Fibroblast of lung (primary cell): ENCODE measurements at regions not wholly inside any gene's neighbourhood (a gene's known extent, or its start where the extent isn't known, plus 50 kb on each side); places are given as distances from the start of the nearest gene placed in this dataset.

Experiments
- DNase-seq, 2 donors: peaks; one replicate each; pipeline versions ENCODE4 v3.0.0 to v3.0.0-alpha.2; 2010; ENCODE audit warnings: low read depth in 2 of 2
- H2AFZ ChIP-seq: 2 replicates; pipeline ENCODE4 v1.5.1; 2012; ENCODE audit warnings: low read length, control low read depth, inconsistent platforms
- H3K27ac ChIP-seq: 2 replicates; pipeline ENCODE4 v1.5.1; 2011; ENCODE audit warnings: low read length, control low read depth; ENCODE audit not compliant: insufficient read depth
- H3K27me3 ChIP-seq: 2 replicates; pipeline ENCODE4 v1.5.1; 2011; ENCODE audit warnings: mild to moderate bottlenecking, low read length; ENCODE audit not compliant: control insufficient read depth, insufficient read depth
- H3K36me3 ChIP-seq: 2 replicates; pipeline ENCODE4 v1.5.1; 2011; ENCODE audit warnings: low read length; ENCODE audit not compliant: control insufficient read depth, insufficient read depth
- H3K4me1 ChIP-seq: 2 replicates; pipeline ENCODE4 v1.5.1; 2011; ENCODE audit warnings: low read length; ENCODE audit not compliant: control insufficient read depth, insufficient read depth; ENCODE audit errors: extremely low read depth
- H3K4me2 ChIP-seq: 2 replicates; pipeline ENCODE4 v1.5.1; 2011; ENCODE audit warnings: low read length, control low read depth; ENCODE audit not compliant: insufficient read depth; ENCODE audit errors: extremely low read depth
- H3K4me3 ChIP-seq, 4 experiments: fragments of 200-600 bp in 1 of 4; sonication (generic) in 1 of 4; replicated peaks in 1 of 4; 2 replicates each; pipeline ENCODE4 v1.5.1; 2011 to 2016; ENCODE audit warnings: low read length in 4 of 4, low read depth in 3 of 4, mild to moderate bottlenecking in 3 of 4, control low read depth in 2 of 4, inconsistent platforms in 1 of 4, mixed read lengths in 1 of 4; ENCODE audit not compliant: insufficient read depth in 1 of 4; ENCODE audit errors: control extremely low read depth in 1 of 4
- H3K79me2 ChIP-seq: 2 replicates; pipeline ENCODE4 v1.5.1; 2012; ENCODE audit warnings: mild to moderate bottlenecking, low read length, inconsistent platforms; ENCODE audit not compliant: control insufficient read depth, insufficient read depth
- H3K9ac ChIP-seq: 2 replicates; pipeline ENCODE4 v1.5.1; 2011; ENCODE audit warnings: mild to moderate bottlenecking, low read length, control low read depth; ENCODE audit not compliant: insufficient read depth
- H3K9me3 ChIP-seq: 2 replicates; pipeline ENCODE4 v1.5.1; 2012; ENCODE audit warnings: low read depth, low read length; ENCODE audit not compliant: control insufficient read depth, insufficient read depth
- H4K20me1 ChIP-seq: 2 replicates; pipeline ENCODE4 v1.5.1; 2011; ENCODE audit warnings: low read length; ENCODE audit not compliant: control insufficient read depth, insufficient read depth; ENCODE audit errors: extremely low read depth
- CTCF ChIP-seq, 2 donors: IDR thresholded peaks in 1 of 2; conservative IDR thresholded peaks in 1 of 2; 1 replicate in 1 of 2; 2 replicates in 1 of 2; pipeline ENCODE4 v1.5.1; 2011 to 2012; ENCODE audit warnings: low read length in 2 of 2, control low read depth in 1 of 2, inconsistent platforms in 1 of 2, low read depth in 1 of 2, mild to moderate bottlenecking in 1 of 2
- EZH2 ChIP-seq: IDR thresholded peaks from 2 replicates; pipeline ENCODE4 v1.5.1; 2012; ENCODE audit warnings: low read length, control low read depth, mild to moderate bottlenecking; ENCODE audit errors: missing control alignments

GRCh38 chr5:68557162-68557936, 341.8 kb downstream of the PIK3R1 start:
- peak in 1 of 2 donors; percentile 38 for DNase-seq
- Histone ChIP-seq H3K4me3 (no peak overlapping the region), H3K4me1 (peaks cover 2% of the 10 kb centered on the region), H3K79me2 (no peaks in the 10 kb centered on the region), H4K20me1 (no peaks in the 10 kb centered on the region), H3K9me3 (no peaks in the 10 kb centered on the region), H3K4me2 (no peak overlapping the region), H3K9ac (no peak overlapping the region), H3K27me3 (no peaks in the 10 kb centered on the region), H3K36me3 (no peaks in the 10 kb centered on the region), H2AFZ (no peak overlapping the region), H3K27ac (no peak overlapping the region)
- no peak for TF ChIP-seq EZH2
- TF ChIP-seq CTCF (conservative IDR thresholded peaks at IDR 0.05 in 1 of 2, IDR thresholded peaks at IDR 0.05 in 1 of 2; ENCODE audit: low read depth in 1 of 2, low read length in 2 of 2), result no peak

- Histone ChIP-seq H3K4me1 (peaks cover 2% of the 10 kb centered on the region), H3K27me3 (no peaks in the 10 kb centered on the region), H3K79me2 (no peaks in the 10 kb centered on the region), H2AFZ (no peak overlapping the region), H3K9ac (no peak overlapping the region), H3K27ac (no peak overlapping the region), H4K20me1 (no peaks in the 10 kb centered on the region), H3K36me3 (no peaks in the 10 kb centered on the region), H3K4me2 (no peak overlapping the region), H3K9me3 (no peaks in the 10 kb centered on the region), H3K4me3 (no peak overlapping the region)
- TF ChIP-seq CTCF (conservative IDR thresholded peaks at IDR 0.05 in 1 of 2, IDR thresholded peaks at IDR 0.05 in 1 of 2; ENCODE audit: low read depth in 1 of 2, low read length in 2 of 2), result no peak
- no peak for TF ChIP-seq EZH2
- peak; percentile 55 to 81 for DNase-seq
Measured at GRCh38 chr5:68562308-68562707, 346.8 kb downstream of the PIK3R1 start.

- Histone ChIP-seq H3K4me2 (no peak overlapping the region), H3K4me3 (no peak overlapping the region), H3K27me3 (no peaks in the 10 kb centered on the region), H3K9me3 (no peaks in the 10 kb centered on the region), H2AFZ (no peak overlapping the region), H4K20me1 (no peaks in the 10 kb centered on the region), H3K4me1 (no peaks in the 10 kb centered on the region), H3K36me3 (no peaks in the 10 kb centered on the region), H3K27ac (no peak overlapping the region), H3K79me2 (no peaks in the 10 kb centered on the region), H3K9ac (peak overlapping the region; percentile 2)
- TF ChIP-seq CTCF (conservative IDR thresholded peaks at IDR 0.05 in 1 of 2, IDR thresholded peaks at IDR 0.05 in 1 of 2; ENCODE audit: low read depth in 1 of 2, low read length in 2 of 2), result no peak
- no peak for TF ChIP-seq EZH2
- no peak for DNase-seq
Measured at GRCh38 chr5:68565427-68565826, 349.9 kb downstream of the PIK3R1 start.
